ENCODE measurements at regions not wholly inside any gene's neighbourhood (a gene's known extent, or its start where the extent isn't known, plus 50 kb on each side); places are given as distances from the start of the nearest gene placed in this dataset.

DNA sequence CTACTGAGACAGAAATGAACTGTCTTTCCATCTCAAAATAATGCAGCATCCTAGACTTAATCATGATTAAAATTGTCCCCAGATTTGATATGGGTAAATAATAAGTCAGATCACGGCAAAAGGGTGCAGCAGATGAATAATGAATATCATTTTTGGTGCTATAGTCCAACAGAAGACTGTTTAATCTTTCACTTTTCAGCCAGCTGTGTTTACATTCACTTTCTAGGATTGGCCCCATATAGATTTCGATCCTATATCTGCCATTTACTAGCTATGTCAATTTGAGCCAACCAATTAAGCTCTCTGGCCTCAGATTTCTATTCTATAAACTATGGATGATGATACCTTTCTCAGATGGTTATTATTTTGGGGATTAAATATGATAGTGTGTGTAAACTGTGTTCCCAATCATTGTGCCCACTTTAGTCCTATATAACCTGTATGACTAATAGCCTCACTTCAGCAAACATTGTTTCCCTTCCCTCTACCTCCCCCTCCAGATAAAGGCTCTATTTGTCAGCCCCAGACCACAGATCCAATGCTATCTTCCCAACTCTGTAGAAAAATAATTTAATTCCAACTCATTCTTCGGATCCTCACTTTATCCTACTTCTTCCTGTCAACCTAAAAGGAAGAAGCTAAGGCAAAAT, 53.6 kb upstream of the NT5E start:
- CTCF ChIA-PET = no interaction called here
- no peak overlapping the region for H3K27ac ChIP-seq

GRCh38 chr6:85395746-85396145, 54.1 kb upstream of the NT5E start:
- no peak overlapping the region for H3K27ac ChIP-seq
- CTCF ChIA-PET = no interaction called here
- TF ChIP-seq, protein P1, sequence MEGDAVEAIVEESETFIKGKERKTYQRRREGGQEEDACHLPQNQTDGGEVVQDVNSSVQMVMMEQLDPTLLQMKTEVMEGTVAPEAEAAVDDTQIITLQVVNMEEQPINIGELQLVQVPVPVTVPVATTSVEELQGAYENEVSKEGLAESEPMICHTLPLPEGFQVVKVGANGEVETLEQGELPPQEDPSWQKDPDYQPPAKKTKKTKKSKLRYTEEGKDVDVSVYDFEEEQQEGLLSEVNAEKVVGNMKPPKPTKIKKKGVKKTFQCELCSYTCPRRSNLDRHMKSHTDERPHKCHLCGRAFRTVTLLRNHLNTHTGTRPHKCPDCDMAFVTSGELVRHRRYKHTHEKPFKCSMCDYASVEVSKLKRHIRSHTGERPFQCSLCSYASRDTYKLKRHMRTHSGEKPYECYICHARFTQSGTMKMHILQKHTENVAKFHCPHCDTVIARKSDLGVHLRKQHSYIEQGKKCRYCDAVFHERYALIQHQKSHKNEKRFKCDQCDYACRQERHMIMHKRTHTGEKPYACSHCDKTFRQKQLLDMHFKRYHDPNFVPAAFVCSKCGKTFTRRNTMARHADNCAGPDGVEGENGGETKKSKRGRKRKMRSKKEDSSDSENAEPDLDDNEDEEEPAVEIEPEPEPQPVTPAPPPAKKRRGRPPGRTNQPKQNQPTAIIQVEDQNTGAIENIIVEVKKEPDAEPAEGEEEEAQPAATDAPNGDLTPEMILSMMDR (conservative IDR thresholded peaks at IDR 0.05; ENCODE audit: low read depth) = no peak
- POLR2A ChIA-PET (ENCODE audit: low non-redundant PET) = no interaction called here
- DNase-seq (ENCODE audit: low spot score) = no peak

More for the DNA sequence above, 53.6 kb upstream of the NT5E start:
- TF ChIP-seq, protein P1 (conservative IDR thresholded peaks at IDR 0.05; ENCODE audit: low read depth) = no peak
- no peak for DNase-seq (ENCODE audit: low spot score)
- POLR2A ChIA-PET (ENCODE audit: low non-redundant PET) = no interaction called here

DNA sequence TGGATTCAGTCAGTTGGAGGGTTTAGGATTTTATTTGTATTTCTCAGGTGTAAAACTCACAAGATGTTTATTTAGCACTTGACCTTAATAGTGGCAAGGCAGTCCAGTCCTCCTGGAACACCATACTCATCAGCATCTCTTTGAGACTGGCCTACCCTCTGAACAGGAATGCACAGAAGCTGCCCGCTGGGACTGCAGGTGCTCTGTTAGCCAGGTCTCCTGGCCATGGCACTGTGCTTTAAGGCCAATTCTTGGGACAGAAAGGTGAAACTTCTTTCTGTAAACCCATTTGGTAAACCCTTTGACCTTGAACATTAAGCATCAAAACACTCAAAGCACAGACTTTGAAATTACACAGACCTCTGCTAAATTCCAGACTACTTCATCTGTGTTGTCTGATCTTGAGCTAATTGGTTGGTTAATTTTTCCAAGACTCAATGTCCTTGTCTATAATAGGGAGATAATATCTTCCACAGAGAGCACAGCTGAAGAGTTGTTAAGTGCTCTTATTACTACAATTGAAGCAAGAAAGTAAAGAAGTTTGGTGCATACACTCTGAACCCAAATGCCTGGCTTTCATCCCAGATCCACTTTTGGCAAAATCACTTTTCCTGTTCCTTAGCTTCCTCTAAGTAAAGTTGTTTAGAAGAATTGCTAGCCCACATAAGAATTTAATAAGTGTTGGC, 54.9 kb upstream of the NT5E start:
- no peak for DNase-seq (ENCODE audit: low spot score)
- POLR2A ChIA-PET (ENCODE audit: low non-redundant PET) = no interaction called here
- TF ChIP-seq, protein P1 (conservative IDR thresholded peaks at IDR 0.05; ENCODE audit: low read depth) = no peak
- no peak overlapping the region for H3K27ac ChIP-seq
- CTCF ChIA-PET = no interaction called here

DNA sequence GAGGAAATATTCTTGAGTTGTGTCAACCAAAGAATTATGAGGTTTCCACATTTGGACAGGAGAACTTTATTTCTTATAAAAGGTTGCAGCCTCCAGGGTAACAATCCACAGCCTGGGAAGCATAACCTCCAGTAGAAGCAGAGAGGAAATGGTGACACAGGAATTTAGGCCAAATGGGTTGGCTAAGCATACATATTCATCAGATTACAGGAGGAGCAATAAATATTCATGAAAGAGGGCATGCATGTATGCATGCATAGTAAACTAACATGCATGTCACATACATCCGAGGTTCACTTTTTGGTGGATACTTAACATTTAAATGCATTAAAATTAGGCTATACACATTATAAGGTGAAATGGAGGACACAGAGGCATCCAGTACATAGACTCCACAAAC, 55.7 kb upstream of the NT5E start:
- TF ChIP-seq, protein P1 (conservative IDR thresholded peaks at IDR 0.05; ENCODE audit: low read depth) = no peak
- DNase-seq (ENCODE audit: low spot score) = no peak
- CTCF ChIA-PET = no interaction called here
- H3K27ac ChIP-seq = no peak overlapping the region
- POLR2A ChIA-PET (ENCODE audit: low non-redundant PET) = no interaction called here

DNA sequence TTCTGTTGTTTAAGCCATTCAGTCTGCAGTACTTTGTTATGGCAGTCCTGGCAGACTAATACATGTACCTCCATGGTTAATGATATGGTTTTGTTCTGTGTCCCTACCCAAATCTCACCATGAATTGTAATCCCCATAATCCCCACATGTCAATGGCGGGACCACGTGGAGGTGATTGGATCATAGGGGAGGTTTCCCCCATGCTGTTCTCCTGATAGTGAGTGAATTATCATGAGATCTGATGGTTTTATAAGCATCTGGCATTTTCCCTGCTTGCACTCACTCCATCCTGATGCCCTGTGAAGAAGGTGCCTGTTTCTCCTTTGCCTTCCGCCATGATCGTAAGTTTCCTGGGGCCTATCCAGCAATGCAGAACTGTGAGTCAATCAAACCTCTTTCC, 57.5 kb upstream of the NT5E start:
- DNase-seq (ENCODE audit: low spot score) = no peak
- H3K27ac ChIP-seq = no peak overlapping the region
- ChIA-PET CTCF (no interaction called here), POLR2A (ENCODE audit: low non-redundant PET) (no interaction called here)
- TF ChIP-seq, protein P1 (conservative IDR thresholded peaks at IDR 0.05; ENCODE audit: low read depth) = no peak

DNA sequence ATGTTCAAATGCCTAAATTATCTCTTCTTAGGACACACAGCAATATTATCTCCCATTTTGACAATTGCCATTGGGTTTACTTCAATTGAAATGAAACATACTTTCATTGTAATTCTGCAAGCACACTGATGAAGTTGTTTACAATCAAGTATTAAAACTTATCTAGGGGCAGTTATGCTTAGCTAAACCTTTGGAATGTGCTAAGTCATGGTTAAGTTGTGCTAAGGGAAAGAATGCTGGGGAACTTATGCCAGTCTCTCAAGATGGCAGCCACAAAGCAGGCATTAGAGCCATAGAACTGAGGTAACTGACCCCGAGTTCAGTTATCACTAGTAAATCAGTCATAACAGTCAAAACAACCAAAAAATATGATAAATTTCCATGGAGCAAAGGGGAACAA, 59.1 kb upstream of the NT5E start:
- DNase-seq (ENCODE audit: low spot score) = no peak
- ChIA-PET POLR2A (ENCODE audit: low non-redundant PET) (no interaction called here), CTCF (no interaction called here)
- TF ChIP-seq, protein P1 (conservative IDR thresholded peaks at IDR 0.05; ENCODE audit: low read depth) = no peak
- H3K27ac ChIP-seq = no peak overlapping the region

Data from RWPE1 (cell line).